LNCaP clone FGC (cell line): ENCODE measurements at regions not wholly inside any gene's neighbourhood (a gene's known extent, or its start where the extent isn't known, plus 50 kb on each side); places are given as distances from the start of the nearest gene placed in this dataset.
"Not testable (repeated sequence)": the region's sequence is repeated elsewhere in the genome, so short reads cannot be mapped to it uniquely, and the experiment has no call there.

Experiments used
- DNase-seq: peaks from one replicate; pipeline ENCODE4 v3.0.0-alpha.2; 2011; ENCODE audit warnings: low read depth
- H3K4me3 ChIP-seq: 2 replicates; pipeline ENCODE4 v1.5.1; 2011; ENCODE audit warnings: mild to moderate bottlenecking, low read depth, low read length, control low read depth
- TF ChIP-seq, protein P1 (sequence below): IDR thresholded peaks from 2 replicates; pipeline ENCODE4 v1.5.1; 2012; ENCODE audit warnings: mild to moderate bottlenecking; ENCODE audit not compliant: control insufficient read depth, insufficient read depth; ENCODE audit errors: extremely low read depth

GRCh38 chr5:118434522-118434921 is 553.8 kb downstream of the DTWD2 start:
- TF ChIP-seq, protein P1, sequence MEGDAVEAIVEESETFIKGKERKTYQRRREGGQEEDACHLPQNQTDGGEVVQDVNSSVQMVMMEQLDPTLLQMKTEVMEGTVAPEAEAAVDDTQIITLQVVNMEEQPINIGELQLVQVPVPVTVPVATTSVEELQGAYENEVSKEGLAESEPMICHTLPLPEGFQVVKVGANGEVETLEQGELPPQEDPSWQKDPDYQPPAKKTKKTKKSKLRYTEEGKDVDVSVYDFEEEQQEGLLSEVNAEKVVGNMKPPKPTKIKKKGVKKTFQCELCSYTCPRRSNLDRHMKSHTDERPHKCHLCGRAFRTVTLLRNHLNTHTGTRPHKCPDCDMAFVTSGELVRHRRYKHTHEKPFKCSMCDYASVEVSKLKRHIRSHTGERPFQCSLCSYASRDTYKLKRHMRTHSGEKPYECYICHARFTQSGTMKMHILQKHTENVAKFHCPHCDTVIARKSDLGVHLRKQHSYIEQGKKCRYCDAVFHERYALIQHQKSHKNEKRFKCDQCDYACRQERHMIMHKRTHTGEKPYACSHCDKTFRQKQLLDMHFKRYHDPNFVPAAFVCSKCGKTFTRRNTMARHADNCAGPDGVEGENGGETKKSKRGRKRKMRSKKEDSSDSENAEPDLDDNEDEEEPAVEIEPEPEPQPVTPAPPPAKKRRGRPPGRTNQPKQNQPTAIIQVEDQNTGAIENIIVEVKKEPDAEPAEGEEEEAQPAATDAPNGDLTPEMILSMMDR = no peak
- H3K4me3 ChIP-seq = no peak overlapping the region
- DNase-seq = no peak

- no peak for DNase-seq
- TF ChIP-seq, protein P1 = no peak
- H3K4me3 ChIP-seq = no peak overlapping the region
Observed at GRCh38 chr5:118430076-118430475, 558.3 kb downstream of the DTWD2 start.

GRCh38 chr5:118407958-118408357 is 580.4 kb downstream of the DTWD2 start:
- H3K4me3 ChIP-seq = no peak overlapping the region
- TF ChIP-seq, protein P1 = no peak
- no peak for DNase-seq

GRCh38 chr5:118405650-118406061 is 582.7 kb downstream of the DTWD2 start:
- H3K4me3 ChIP-seq = no peak overlapping the region
- TF ChIP-seq, protein P1 = no peak
- DNase-seq = no peak

DNA sequence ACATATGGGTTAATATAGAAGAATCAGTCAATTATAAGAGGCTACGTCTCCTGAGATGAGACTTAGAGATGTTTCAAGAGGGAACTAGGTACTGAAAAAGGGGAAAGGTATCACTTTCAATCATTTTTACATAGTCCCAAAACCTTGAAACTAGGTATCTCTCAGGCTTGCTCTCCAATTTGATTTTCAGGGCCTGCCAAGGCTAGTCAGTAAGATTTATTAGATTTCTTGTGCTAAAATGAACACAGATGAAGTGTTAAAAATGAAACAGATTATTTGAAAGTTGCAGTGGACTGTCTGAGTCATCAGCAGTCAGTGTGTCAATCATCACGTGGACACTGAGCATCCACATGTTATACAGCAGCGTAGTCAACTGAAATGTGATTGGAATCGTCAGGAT is 591.1 kb downstream of the DTWD2 start:
- TF ChIP-seq, protein P1 = no peak
- no peak overlapping the region for H3K4me3 ChIP-seq
- DNase-seq = no peak

DNA sequence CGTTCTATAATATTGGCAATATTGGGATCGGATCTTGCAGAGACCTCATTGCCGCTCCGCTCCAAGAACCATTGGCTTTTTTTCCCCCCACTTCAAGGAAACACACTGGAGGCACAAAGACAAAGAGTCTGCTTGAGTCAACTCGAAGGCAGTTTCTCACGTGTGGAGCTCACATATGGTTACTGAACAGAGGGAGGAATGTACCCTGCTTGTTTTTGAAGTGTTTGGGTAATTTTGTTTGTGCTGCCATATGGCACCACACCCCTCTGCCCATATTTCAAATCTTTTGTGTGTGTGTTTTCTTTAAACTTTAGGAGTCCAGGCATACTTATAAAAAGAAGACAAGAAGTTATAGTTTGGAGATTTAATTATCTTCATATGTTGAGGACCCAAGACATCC is 595.9 kb downstream of the DTWD2 start:
- TF ChIP-seq, protein P1 = no peak
- no peak for DNase-seq
- H3K4me3 ChIP-seq = no peak overlapping the region

- DNase-seq, H3K4me3 ChIP-seq: not testable (repeated sequence)
Observed at GRCh38 chr5:118382931-118383330, 605.4 kb downstream of the DTWD2 start.

GRCh38 chr5:118379470-118379869 is 608.9 kb downstream of the DTWD2 start:
- TF ChIP-seq, protein P1 = no peak
- no peak overlapping the region for H3K4me3 ChIP-seq
- no peak for DNase-seq
